NCI-H146 (cell line): ENCODE measurements at regions not wholly inside any gene's neighbourhood (a gene's known extent, or its start where the extent isn't known, plus 50 kb on each side); places are given as distances from the start of the nearest gene placed in this dataset.
A peak's percentile ranks its signal among the peaks of the same experiment; 100 is the strongest.
"Not testable (repeated sequence)": the region's sequence is repeated elsewhere in the genome, so short reads cannot be mapped to it uniquely, and the experiment has no call there.

Experiments used
- DNase-seq: peaks from one replicate; lab custom pipeline; 2025; lab: John Stamatoyannopoulos, UW

- no peak for DNase-seq
Observed at GRCh38 chrX:13420545-13421183, 100.8 kb upstream of the ATXN3L start.

GRCh38 chrX:13419918-13420317, 100.1 kb upstream of the ATXN3L start:
- DNase-seq: no peak

- DNase-seq: no peak
Observed at GRCh38 chrX:13419276-13419675, 99.4 kb upstream of the ATXN3L start.

- no peak for DNase-seq
Observed at GRCh38 chrX:13418126-13419097, 98.6 kb upstream of the ATXN3L start.

GRCh38 chrX:13415509-13415908, 95.7 kb upstream of the ATXN3L start:
- DNase-seq: no peak

GRCh38 chrX:13414006-13414647, 94.3 kb upstream of the ATXN3L start:
- no peak for DNase-seq

- DNase-seq: no peak
Observed at GRCh38 chrX:13412208-13412600, 92.4 kb upstream of the ATXN3L start.

GRCh38 chrX:13411496-13412207, 91.8 kb upstream of the ATXN3L start:
- no peak for DNase-seq

GRCh38 chrX:13408599-13408998, 88.7 kb upstream of the ATXN3L start:
- not testable (repeated sequence) for DNase-seq

GRCh38 chrX:13404777-13405176, 84.9 kb upstream of the ATXN3L start:
- DNase-seq: peak; percentile 7

GRCh38 chrX:13404364-13404763, 84.5 kb upstream of the ATXN3L start:
- DNase-seq: no peak

GRCh38 chrX:13401724-13402123, 81.9 kb upstream of the ATXN3L start:
- no peak for DNase-seq

GRCh38 chrX:13398839-13399238, 79.0 kb upstream of the ATXN3L start:
- DNase-seq: no peak

GRCh38 chrX:13397878-13398818, 78.3 kb upstream of the ATXN3L start:
- no peak for DNase-seq

- DNase-seq: no peak
Observed at GRCh38 chrX:13396924-13397323, 77.1 kb upstream of the ATXN3L start.

GRCh38 chrX:13389501-13389900, 69.6 kb upstream of the ATXN3L start:
- no peak for DNase-seq

- DNase-seq: no peak
Observed at GRCh38 chrX:13387666-13388494, 68.0 kb upstream of the ATXN3L start.

- DNase-seq: no peak
Observed at GRCh38 chrX:13386636-13387035, 66.8 kb upstream of the ATXN3L start.

GRCh38 chrX:13386092-13386491, 66.2 kb upstream of the ATXN3L start:
- no peak for DNase-seq

- no peak for DNase-seq
Observed at GRCh38 chrX:13383907-13384306, 64.1 kb upstream of the ATXN3L start.
